ENCODE measurements at regions not wholly inside any gene's neighbourhood (a gene's known extent, or its start where the extent isn't known, plus 50 kb on each side); places are given as distances from the start of the nearest gene placed in this dataset.
"Not testable (repeated sequence)": the region's sequence is repeated elsewhere in the genome, so short reads cannot be mapped to it uniquely, and the experiment has no call there.

- no peak for TF ChIP-seq ETS1 (IDR thresholded peaks at IDR 0.05)
Measured at GRCh38 chr6:115485400-115485799, 575.3 kb downstream of the FRK start (continued).

- H3K4me2 ChIP-seq; H3K27me3 ChIP-seq (ENCODE audit: insufficient read depth); H2AFZ ChIP-seq; H3K27ac ChIP-seq (ENCODE audit: low read depth); H3K36me3 ChIP-seq (ENCODE audit: insufficient read depth); H3K4me1 Mint-ChIP-seq; ATAC-seq; H3K36me3 Mint-ChIP-seq (ENCODE audit: low read depth); H3K9me2 ChIP-seq (ENCODE audit: insufficient read depth); DNase-seq (ENCODE audit: low spot score); H3K27me3 Mint-ChIP-seq (ENCODE audit: insufficient read depth, low read depth, poor library complexity); H3K27ac Mint-ChIP-seq; H3K4me1 ChIP-seq (ENCODE audit: insufficient read depth); H3K4me3 ChIP-seq; H4K20me1 ChIP-seq (replicated peaks; ENCODE audit: insufficient read depth); H3K4me3 Mint-ChIP-seq; H3F3A ChIP-seq (replicated peaks; ENCODE audit: low read depth); H3K79me2 ChIP-seq (replicated peaks; ENCODE audit: insufficient read depth); H3K9me3 Mint-ChIP-seq: not testable (repeated sequence)
Measured at GRCh38 chr6:115480543-115480942, 580.1 kb downstream of the FRK start.

- no peaks in the 10 kb centered on the region for H3K27me3 Mint-ChIP-seq (ENCODE audit: insufficient read depth, low read depth, poor library complexity)
- Histone ChIP-seq H3K27me3 (ENCODE audit: insufficient read depth) (no peaks in the 10 kb centered on the region), H3K79me2 (replicated peaks; ENCODE audit: insufficient read depth) (no peaks in the 10 kb centered on the region), H2AFZ (no peak overlapping the region), H3K27ac (ENCODE audit: low read depth) (no peak overlapping the region), H3K9me2 (ENCODE audit: insufficient read depth) (no peaks in the 10 kb centered on the region; the same call in 1 of the 2 replicates), H3K4me1 (ENCODE audit: insufficient read depth) (peaks cover 15% of the 10 kb centered on the region), H4K20me1 (replicated peaks; ENCODE audit: insufficient read depth) (no peaks in the 10 kb centered on the region), H3F3A (replicated peaks; ENCODE audit: low read depth) (no peaks in the 10 kb centered on the region), H3K4me2 (no peak overlapping the region), H3K4me3 (no peak overlapping the region), H3K36me3 (ENCODE audit: insufficient read depth) (no peaks in the 10 kb centered on the region)
- no peaks in the 10 kb centered on the region for H3K9me3 Mint-ChIP-seq
- H3K27ac Mint-ChIP-seq: no peak overlapping the region
- TF ChIP-seq STAT1 (IDR thresholded peaks at IDR 0.05; ENCODE audit: unreplicated experiment): no peak
- TF ChIP-seq EZH2phosphoT487 (IDR thresholded peaks at IDR 0.05; ENCODE audit: unreplicated experiment): no peak
- TF ChIP-seq ZNF462 (CRISPR knock-in tag; IDR thresholded peaks at IDR 0.05): no peak
- TF ChIP-seq ZNF114 (CRISPR knock-in tag; IDR thresholded peaks at IDR 0.05): no peak
- no peak for TF ChIP-seq REST (IDR thresholded peaks at IDR 0.05; ENCODE audit: unreplicated experiment)
- TF ChIP-seq ETS1 (IDR thresholded peaks at IDR 0.05): no peak
- no peak for TF ChIP-seq ZNF331 (CRISPR knock-in tag; IDR thresholded peaks at IDR 0.05; ENCODE audit: low read depth)
- DNase-seq (ENCODE audit: low spot score) (no peak), ATAC-seq (no peak)
- no peak overlapping the region for H3K4me3 Mint-ChIP-seq
- no peaks in the 10 kb centered on the region; the same call in 2 of the 3 replicates for H3K36me3 Mint-ChIP-seq (ENCODE audit: low read depth)
- peaks cover 14% of the 10 kb centered on the region; the same call in 2 of the 3 replicates for H3K4me1 Mint-ChIP-seq
Measured at GRCh38 chr6:115474443-115475041, 586.1 kb downstream of the FRK start.

Data from GM23338 (cell line).